Adrenal gland (tissue), 9 donors: ENCODE measurements at regions not wholly inside any gene's neighbourhood (a gene's known extent, or its start where the extent isn't known, plus 50 kb on each side); places are given as distances from the start of the nearest gene placed in this dataset.

Source experiments
- DNase-seq, 7 donors: peaks; one replicate each; pipeline ENCODE4 v3.0.0-alpha.2; 2019 to 2020
- H3K27ac ChIP-seq, 5 donors: fragments of 200-600 bp; sonication (generic) in 4 of 5; 1 replicate in 3 of 5; 2 replicates in 2 of 5; pipeline versions ENCODE4 v1.5.1 to v1.8.0; 2016 to 2020; ENCODE audit warnings: mild to moderate bottlenecking in 1 of 5
- H3K27me3 ChIP-seq: fragments of 200-600 bp; 2 replicates; pipeline ENCODE4 v1.8.0; 2021
- H3K36me3 ChIP-seq, 2 donors: fragments of 200-600 bp; replicated peaks in 1 of 2; 1 replicate in 1 of 2; 2 replicates in 1 of 2; pipeline versions ENCODE4 v1.5.1 to v1.8.0; 2018 to 2022
- H3K4me1 ChIP-seq, 2 donors: fragments of 200-600 bp; replicated peaks in 1 of 2; 1 replicate in 1 of 2; 2 replicates in 1 of 2; pipeline versions ENCODE4 v1.5.1 to v1.8.0; 2018 to 2021
- H3K4me3 ChIP-seq, 4 donors: fragments of 200-600 bp; sonication (generic) in 3 of 4; one replicate each; pipeline ENCODE4 v1.5.1; 2016 to 2018
- H3K9me3 ChIP-seq, 3 donors: fragments of 200-600 bp; sonication (generic) in 1 of 3; replicated peaks in 1 of 3; 1 replicate in 2 of 3; 2 replicates in 1 of 3; pipeline versions ENCODE4 v1.5.1 to v1.8.0; 2016 to 2021
- POLR2A ChIP-seq, 2 donors: fragments of 450-650 bp; IDR thresholded peaks; one replicate each; pipeline ENCODE4 v1.6.1; 2017; ENCODE audit warnings: antibody characterized with exemption in 2 of 2, mild to moderate bottlenecking in 2 of 2, moderate library complexity in 1 of 2
- WGBS, 4 donors: extraction: QIAGEN DNeasy Blood & Tissue Kit in 2 of 4; methylation state at CpG; one replicate each; pipeline versions ENCODE4 v1.1.5 to v1.1.7; 2013 to 2017; 5-methylcytosine and 5-hydroxymethylcytosine counted together
- intact Hi-C, 2 donors: fragments of 100-400 bp; cut with DNase I; formaldehyde crosslinking; loops; one replicate each; pipeline versions ENCODE4 v1.14.1 to v1.15.0; 2022 to 2023
- TF ChIP-seq, protein P1 (sequence below), 6 experiments: fragments of 450-650 bp in 4 of 6; fragments of 200-600 bp in 2 of 6; sonication (generic) in 1 of 6; IDR thresholded peaks; 1 replicate in 5 of 6; 2 replicates in 1 of 6; pipeline versions ENCODE4 v1.5.1 to v1.8.0; 2016 to 2021; ENCODE audit warnings: antibody characterized with exemption in 6 of 6, mild to moderate bottlenecking in 2 of 6, moderate library complexity in 1 of 6
- donor health status: healthy with polysubstance abuse.
- donor health status: Bipolar disorder and iron deficiency.
- donor health status: DM: yes; HTN: yes; CAD: no.
- donor health status: DM: no; HTN: no; CAD: no.
- donor health status: DM: no; HTN: no; CAD: no.

DNA sequence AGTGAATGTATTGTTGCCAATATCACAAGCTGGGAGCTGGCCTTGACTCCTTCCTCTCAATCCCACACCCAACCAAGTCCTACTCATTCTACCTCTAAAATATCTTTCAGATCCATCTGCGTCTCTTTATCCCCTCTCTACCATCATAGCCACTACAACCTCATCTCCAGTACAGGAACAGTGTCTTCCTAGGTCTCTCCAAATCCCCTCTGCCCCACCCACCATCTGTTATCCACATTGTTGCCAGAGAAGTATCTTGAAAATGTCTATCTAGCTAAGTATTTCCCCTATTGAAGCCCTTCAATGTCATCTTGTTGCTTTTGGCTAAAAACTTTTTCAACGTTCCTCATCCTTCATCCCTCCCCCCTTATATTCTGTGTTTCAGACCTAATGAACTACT lies 244.7 kb downstream of the C12orf75 start:
- Histone ChIP-seq H3K27ac (no peak overlapping the region), H3K9me3 (no peaks in the 10 kb centered on the region), H3K4me1 (no peaks in the 10 kb centered on the region), H3K27me3 (peaks cover 3% of the 10 kb centered on the region), H3K36me3 (no peaks in the 10 kb centered on the region), H3K4me3 (no peak overlapping the region)
- intact Hi-C loops = no loop called here
- TF ChIP-seq POLR2A (IDR thresholded peaks at IDR 0.05) = no peak
- TF ChIP-seq, protein P1, sequence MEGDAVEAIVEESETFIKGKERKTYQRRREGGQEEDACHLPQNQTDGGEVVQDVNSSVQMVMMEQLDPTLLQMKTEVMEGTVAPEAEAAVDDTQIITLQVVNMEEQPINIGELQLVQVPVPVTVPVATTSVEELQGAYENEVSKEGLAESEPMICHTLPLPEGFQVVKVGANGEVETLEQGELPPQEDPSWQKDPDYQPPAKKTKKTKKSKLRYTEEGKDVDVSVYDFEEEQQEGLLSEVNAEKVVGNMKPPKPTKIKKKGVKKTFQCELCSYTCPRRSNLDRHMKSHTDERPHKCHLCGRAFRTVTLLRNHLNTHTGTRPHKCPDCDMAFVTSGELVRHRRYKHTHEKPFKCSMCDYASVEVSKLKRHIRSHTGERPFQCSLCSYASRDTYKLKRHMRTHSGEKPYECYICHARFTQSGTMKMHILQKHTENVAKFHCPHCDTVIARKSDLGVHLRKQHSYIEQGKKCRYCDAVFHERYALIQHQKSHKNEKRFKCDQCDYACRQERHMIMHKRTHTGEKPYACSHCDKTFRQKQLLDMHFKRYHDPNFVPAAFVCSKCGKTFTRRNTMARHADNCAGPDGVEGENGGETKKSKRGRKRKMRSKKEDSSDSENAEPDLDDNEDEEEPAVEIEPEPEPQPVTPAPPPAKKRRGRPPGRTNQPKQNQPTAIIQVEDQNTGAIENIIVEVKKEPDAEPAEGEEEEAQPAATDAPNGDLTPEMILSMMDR (IDR thresholded peaks at IDR 0.05) = no peak
- no peak for DNase-seq
- WGBS, 4 donors = 68 to 88% (median 83%) methylated on average over 2 of the region's 2 CpGs

- Histone ChIP-seq H3K9me3 (no peaks in the 10 kb centered on the region), H3K27me3 (peaks cover 3% of the 10 kb centered on the region), H3K27ac (no peak overlapping the region), H3K36me3 (no peaks in the 10 kb centered on the region), H3K4me1 (no peaks in the 10 kb centered on the region), H3K4me3 (no peak overlapping the region)
- 91 to 100% (median 95%) methylated on average over 2 of the region's 2 CpGs for WGBS, 4 donors
- DNase-seq = no peak
- intact Hi-C loops = no loop called here
- TF ChIP-seq, protein P1 (IDR thresholded peaks at IDR 0.05) = no peak
- no peak for TF ChIP-seq POLR2A (IDR thresholded peaks at IDR 0.05)
Measured at GRCh38 chr12:105576261-105576660, 245.8 kb downstream of the C12orf75 start.

DNA sequence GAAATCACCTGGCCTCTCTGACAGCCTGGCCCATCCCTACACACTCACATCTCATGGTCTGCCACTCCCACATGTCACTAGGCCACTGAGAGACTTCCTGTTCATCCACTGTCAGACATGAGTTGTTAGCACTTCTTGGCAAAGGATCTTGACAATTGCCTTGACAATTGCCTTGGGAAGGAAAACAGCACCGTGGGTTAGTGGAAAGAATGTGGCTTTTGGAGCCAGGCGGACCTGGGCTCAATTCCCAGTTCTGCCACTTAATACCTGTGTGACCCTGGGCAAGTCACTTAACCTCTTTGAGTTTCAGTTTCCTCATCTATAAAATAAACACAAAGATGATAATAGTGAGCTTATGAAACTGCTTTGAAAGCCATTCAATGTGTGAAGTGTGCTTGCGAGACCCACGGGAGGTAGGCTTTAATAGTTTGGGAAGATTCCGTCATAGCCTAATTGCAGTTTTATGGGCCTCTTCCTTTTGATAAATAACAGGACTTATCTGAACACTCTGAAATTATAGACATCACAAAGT lies 250.4 kb downstream of the C12orf75 start:
- no peaks in the 10 kb centered on the region for H3K4me1 ChIP-seq
- H3K36me3 ChIP-seq = no peaks in the 10 kb centered on the region
- 54 to 69% (median 62%) methylated on average over 5 of the region's 5 CpGs for WGBS, 4 donors
- intact Hi-C loops = no loop called here
- no peaks in the 10 kb centered on the region for H3K9me3 ChIP-seq
- H3K27me3 ChIP-seq = no peaks in the 10 kb centered on the region
- DNase-seq = peak; percentile 2 to 57 (median 18)
- no peak overlapping the region for H3K4me3 ChIP-seq
- no peak overlapping the region for H3K27ac ChIP-seq
- TF ChIP-seq POLR2A (IDR thresholded peaks at IDR 0.05) = no peak
- TF ChIP-seq, protein P1 (IDR thresholded peaks at IDR 0.05) = no peak

DNA sequence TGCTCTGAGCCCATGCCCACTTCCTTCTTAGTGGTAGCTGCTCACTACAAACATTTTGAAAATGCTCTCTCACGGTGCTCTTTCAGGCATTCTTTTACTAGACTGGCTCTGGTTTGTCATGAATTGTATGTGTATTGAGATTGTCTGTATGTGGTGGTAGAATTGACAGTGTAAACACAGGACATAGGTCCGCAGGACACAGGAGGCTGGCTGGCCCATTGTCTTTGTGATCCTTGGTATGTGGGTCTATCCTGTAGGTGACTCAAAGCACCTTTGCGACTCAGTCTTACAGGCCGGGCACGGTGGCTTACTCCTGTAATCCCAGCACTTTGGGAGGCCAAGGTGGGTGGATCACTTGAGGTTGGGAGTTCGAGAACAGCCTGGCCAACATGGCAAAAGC lies 250.9 kb downstream of the C12orf75 start:
- Histone ChIP-seq H3K4me1 (no peaks in the 10 kb centered on the region), H3K4me3 (no peak overlapping the region), H3K27me3 (no peaks in the 10 kb centered on the region), H3K9me3 (no peaks in the 10 kb centered on the region), H3K27ac (no peak overlapping the region), H3K36me3 (no peaks in the 10 kb centered on the region)
- 89 to 92% (median 90%) methylated on average over 6 of the region's 6 CpGs for WGBS, 4 donors
- no peak for DNase-seq
- TF ChIP-seq, protein P1 (IDR thresholded peaks at IDR 0.05) = no peak
- no peak for TF ChIP-seq POLR2A (IDR thresholded peaks at IDR 0.05)
- intact Hi-C loops = no loop called here
